MCF 10A (cell line): ENCODE measurements at regions not wholly inside any gene's neighbourhood (a gene's known extent, or its start where the extent isn't known, plus 50 kb on each side); places are given as distances from the start of the nearest gene placed in this dataset.

Experiments
- BruUV-seq: library from RNA; stranded (reverse); fragments of 400-500 nt; replicated peaks from 2 replicates; lab custom pipeline; 2021; lab: Mats Ljungman, UMichigan
- CTCF ChIA-PET: fragments of 300-600 bp; sonication (Branson Sonifier 250); formaldehyde crosslinking; extraction: SDS; loops from one replicate; lab custom pipeline; 2021; ENCODE audit warnings: antibody characterized with exemption, inconsistent platforms; lab: Yijun Ruan, JAX
- POLR2A ChIA-PET: fragments of 300-600, 350-650 bp; sonication (Branson Sonifier 250); formaldehyde crosslinking; extraction: SDS; loops from one replicate; lab custom pipeline; 2020; ENCODE audit warnings: antibody characterized with exemption, inconsistent platforms; lab: Yijun Ruan, JAX
- DNase-seq: peaks from one replicate; pipeline ENCODE4 v3.0.0-alpha.2; 2018; ENCODE audit not compliant: unreplicated experiment
- H3K27ac Mint-ChIP-seq: one replicate; pipeline ENCODE4 v1.8.0; 2022; ENCODE audit warnings: mild to moderate bottlenecking, low read depth, mixed read lengths; ENCODE audit not compliant: unreplicated experiment
- H3K27me3 Mint-ChIP-seq: one replicate; pipeline ENCODE4 v1.8.0; 2022; ENCODE audit warnings: mixed read lengths; ENCODE audit not compliant: insufficient read depth, unreplicated experiment
- H3K36me3 Mint-ChIP-seq: one replicate; pipeline ENCODE4 v1.8.0; 2022; ENCODE audit warnings: mild to moderate bottlenecking, moderate library complexity, mixed read lengths; ENCODE audit not compliant: insufficient read depth, unreplicated experiment
- H3K4me1 Mint-ChIP-seq: one replicate; pipeline ENCODE4 v1.8.0; 2022; ENCODE audit warnings: mixed read lengths; ENCODE audit not compliant: insufficient read depth, unreplicated experiment
- H3K4me3 Mint-ChIP-seq: one replicate; pipeline ENCODE4 v1.8.0; 2022; ENCODE audit warnings: mild to moderate bottlenecking, moderate library complexity, mixed read lengths; ENCODE audit not compliant: unreplicated experiment
- H3K9me3 Mint-ChIP-seq: one replicate; pipeline ENCODE4 v1.8.0; 2022; ENCODE audit warnings: mixed read lengths; ENCODE audit not compliant: unreplicated experiment
- intact Hi-C: fragments of 100-400 bp; cut with micrococcal nuclease; formaldehyde crosslinking; loops from 2 replicates; pipeline ENCODE4 v1.14.1; 2022
- TF ChIP-seq, protein P1 (sequence below): fragments of 200-600 bp; IDR thresholded peaks from one replicate; pipeline ENCODE4 v1.8.0; 2022; ENCODE audit warnings: antibody characterized with exemption, mild to moderate bottlenecking; ENCODE audit not compliant: unreplicated experiment

DNA sequence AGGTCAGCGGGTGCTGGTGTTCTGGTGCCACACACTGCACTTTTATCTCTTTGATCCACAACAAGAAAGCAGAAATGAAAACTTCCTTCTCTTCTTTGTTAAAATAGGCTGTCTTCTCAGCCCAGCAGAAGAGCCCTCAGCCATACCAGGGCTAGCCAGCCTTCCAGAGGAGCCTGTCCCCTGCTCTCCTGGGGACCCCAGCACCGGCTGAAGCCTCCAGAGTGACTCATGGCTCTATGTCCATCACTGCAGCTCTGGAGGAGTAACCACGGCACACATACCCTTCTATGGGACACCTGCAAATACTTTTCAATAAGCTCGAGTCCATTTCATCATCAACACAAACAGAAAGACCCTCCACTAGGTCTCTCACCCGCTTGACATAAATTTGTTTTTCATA is 135.6 kb upstream of the CST7 start:
- Mint-ChIP-seq H3K36me3 (no peaks in the 10 kb centered on the region), H3K4me1 (no peaks in the 10 kb centered on the region), H3K27me3 (no peaks in the 10 kb centered on the region), H3K27ac (no peak overlapping the region), H3K4me3 (no peak overlapping the region), H3K9me3 (peaks cover 8% of the 10 kb centered on the region)
- TF ChIP-seq, protein P1, sequence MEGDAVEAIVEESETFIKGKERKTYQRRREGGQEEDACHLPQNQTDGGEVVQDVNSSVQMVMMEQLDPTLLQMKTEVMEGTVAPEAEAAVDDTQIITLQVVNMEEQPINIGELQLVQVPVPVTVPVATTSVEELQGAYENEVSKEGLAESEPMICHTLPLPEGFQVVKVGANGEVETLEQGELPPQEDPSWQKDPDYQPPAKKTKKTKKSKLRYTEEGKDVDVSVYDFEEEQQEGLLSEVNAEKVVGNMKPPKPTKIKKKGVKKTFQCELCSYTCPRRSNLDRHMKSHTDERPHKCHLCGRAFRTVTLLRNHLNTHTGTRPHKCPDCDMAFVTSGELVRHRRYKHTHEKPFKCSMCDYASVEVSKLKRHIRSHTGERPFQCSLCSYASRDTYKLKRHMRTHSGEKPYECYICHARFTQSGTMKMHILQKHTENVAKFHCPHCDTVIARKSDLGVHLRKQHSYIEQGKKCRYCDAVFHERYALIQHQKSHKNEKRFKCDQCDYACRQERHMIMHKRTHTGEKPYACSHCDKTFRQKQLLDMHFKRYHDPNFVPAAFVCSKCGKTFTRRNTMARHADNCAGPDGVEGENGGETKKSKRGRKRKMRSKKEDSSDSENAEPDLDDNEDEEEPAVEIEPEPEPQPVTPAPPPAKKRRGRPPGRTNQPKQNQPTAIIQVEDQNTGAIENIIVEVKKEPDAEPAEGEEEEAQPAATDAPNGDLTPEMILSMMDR = no peak
- intact Hi-C loops = no loop called here
- no TSS peak for BruUV-seq
- ChIA-PET CTCF (interaction anchor here (0.7 kb wide), 1 partner anchor 119 kb away, joined by 4 read pairs; no protein-coding TSS in a partner anchor), POLR2A (no interaction called here)
- DNase-seq = no peak

- Mint-ChIP-seq H3K4me3 (no peak overlapping the region), H3K27me3 (no peaks in the 10 kb centered on the region), H3K4me1 (no peaks in the 10 kb centered on the region), H3K27ac (no peak overlapping the region), H3K36me3 (no peaks in the 10 kb centered on the region), H3K9me3 (peaks cover 8% of the 10 kb centered on the region)
- TF ChIP-seq, protein P1 = no peak
- BruUV-seq = no TSS peak
- no peak for DNase-seq
- intact Hi-C loops = no loop called here
- ChIA-PET POLR2A (no interaction called here), CTCF (interaction anchor here (0.6 to 0.7 kb wide), 2 partner anchors 117 to 118 kb away, joined by 3 to 4 read pairs; no protein-coding TSS in a partner anchor)
These were observed 135.1 kb upstream of the CST7 start for GRCh38 chr20:24813936-24814335.

DNA sequence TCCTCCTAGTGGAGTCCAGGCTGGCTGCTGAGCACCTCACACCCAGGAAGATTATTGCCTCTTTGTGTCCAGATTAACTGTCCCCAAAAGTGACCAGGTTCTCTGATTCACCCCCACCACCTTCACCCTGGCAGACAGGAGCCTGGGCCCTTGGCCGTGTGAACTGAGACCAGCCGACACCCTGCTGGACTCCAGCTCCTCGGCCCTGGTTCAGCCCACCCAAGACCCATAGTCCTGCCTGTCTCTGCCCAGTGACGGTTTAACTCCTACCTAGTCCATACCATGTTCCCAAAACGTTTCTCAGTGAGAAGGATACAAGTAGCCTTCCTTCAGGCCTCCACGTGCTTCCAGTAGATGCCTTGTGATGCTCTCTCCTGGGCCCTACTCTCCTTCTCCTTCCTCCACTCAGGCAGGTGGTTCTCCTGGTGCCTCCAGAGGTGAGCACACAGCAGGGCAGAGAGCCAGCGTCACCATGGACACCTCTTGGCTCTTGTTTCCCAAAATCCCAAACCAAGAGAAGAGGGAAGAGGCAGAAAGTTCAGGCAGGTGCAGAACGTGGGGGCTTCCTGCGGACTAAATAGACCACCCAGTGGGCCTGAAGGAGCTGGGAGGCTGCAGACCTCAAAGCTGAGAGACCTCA is 134.4 kb upstream of the CST7 start:
- ChIA-PET CTCF (interaction anchor here (0.6 kb wide), 1 partner anchor 116 kb away, joined by 3 read pairs; no protein-coding TSS in a partner anchor), POLR2A (no interaction called here)
- intact Hi-C loops = no loop called here
- no peak overlapping the region for H3K4me3 Mint-ChIP-seq
- no peaks in the 10 kb centered on the region for H3K4me1 Mint-ChIP-seq
- H3K27ac Mint-ChIP-seq = no peak overlapping the region
- peaks cover 8% of the 10 kb centered on the region for H3K9me3 Mint-ChIP-seq
- TF ChIP-seq, protein P1 = no peak
- DNase-seq = no peak
- no peaks in the 10 kb centered on the region for H3K36me3 Mint-ChIP-seq
- BruUV-seq = no TSS peak
- H3K27me3 Mint-ChIP-seq = no peaks in the 10 kb centered on the region

- H3K9me3 Mint-ChIP-seq = peaks cover 8% of the 10 kb centered on the region
- ChIA-PET CTCF (no interaction called here), POLR2A (no interaction called here)
- intact Hi-C loops = no loop called here
- no TSS peak for BruUV-seq
- no peak overlapping the region for H3K27ac Mint-ChIP-seq
- no peaks in the 10 kb centered on the region for H3K27me3 Mint-ChIP-seq
- H3K4me1 Mint-ChIP-seq = no peaks in the 10 kb centered on the region
- H3K4me3 Mint-ChIP-seq = no peak overlapping the region
- no peak for DNase-seq
- no peaks in the 10 kb centered on the region for H3K36me3 Mint-ChIP-seq
- TF ChIP-seq, protein P1 = no peak
These were observed 133.8 kb upstream of the CST7 start for GRCh38 chr20:24815196-24815815.
